VCaP (cell line): ENCODE measurements at regions not wholly inside any gene's neighbourhood (a gene's known extent, or its start where the extent isn't known, plus 50 kb on each side); places are given as distances from the start of the nearest gene placed in this dataset.

Experiments
- H3K27ac ChIP-seq: fragments of 450-650 bp; 2 replicates; pipeline ENCODE4 v1.5.1; 2017
- CTCF ChIP-seq: fragments of 450-650 bp; conservative IDR thresholded peaks from 2 replicates; pipeline ENCODE4 v1.5.1; 2017; ENCODE audit warnings: mild to moderate bottlenecking, moderate library complexity

GRCh38 chr2:14344355-14344754 lies 288.2 kb upstream of the LRATD1 start:
- TF ChIP-seq CTCF: no peak
- no peak overlapping the region for H3K27ac ChIP-seq

- H3K27ac ChIP-seq: no peak overlapping the region
These were observed 284.3 kb upstream of the LRATD1 start for GRCh38 chr2:14348247-14348646.

GRCh38 chr2:14350856-14351255 lies 281.7 kb upstream of the LRATD1 start:
- no peak overlapping the region for H3K27ac ChIP-seq
- TF ChIP-seq CTCF: no peak

More at GRCh38 chr2:14348247-14348646, 284.3 kb upstream of the LRATD1 start:
- no peak for TF ChIP-seq CTCF

- no peak overlapping the region for H3K27ac ChIP-seq
- no peak for TF ChIP-seq CTCF
These were observed 280.4 kb upstream of the LRATD1 start for GRCh38 chr2:14352067-14352466.

- no peak overlapping the region for H3K27ac ChIP-seq
- TF ChIP-seq CTCF: no peak
These were observed 278.3 kb upstream of the LRATD1 start for GRCh38 chr2:14354231-14354630.

- H3K27ac ChIP-seq: no peak overlapping the region
- TF ChIP-seq CTCF: no peak
These were observed 277.4 kb upstream of the LRATD1 start for GRCh38 chr2:14355102-14355501.

GRCh38 chr2:14358339-14358738 lies 274.2 kb upstream of the LRATD1 start:
- no peak overlapping the region for H3K27ac ChIP-seq
- TF ChIP-seq CTCF: no peak

GRCh38 chr2:14358774-14359173 lies 273.7 kb upstream of the LRATD1 start:
- no peak for TF ChIP-seq CTCF
- no peak overlapping the region for H3K27ac ChIP-seq
